NCI-H2171 treated with DMSO at 0.1 percent for 48 hours (cell line): ENCODE measurements at regions not wholly inside any gene's neighbourhood (a gene's known extent, or its start where the extent isn't known, plus 50 kb on each side); places are given as distances from the start of the nearest gene placed in this dataset.

Experiments used
- DNase-seq: peaks from one replicate; lab custom pipeline; 2025; lab: John Stamatoyannopoulos, UW

DNA sequence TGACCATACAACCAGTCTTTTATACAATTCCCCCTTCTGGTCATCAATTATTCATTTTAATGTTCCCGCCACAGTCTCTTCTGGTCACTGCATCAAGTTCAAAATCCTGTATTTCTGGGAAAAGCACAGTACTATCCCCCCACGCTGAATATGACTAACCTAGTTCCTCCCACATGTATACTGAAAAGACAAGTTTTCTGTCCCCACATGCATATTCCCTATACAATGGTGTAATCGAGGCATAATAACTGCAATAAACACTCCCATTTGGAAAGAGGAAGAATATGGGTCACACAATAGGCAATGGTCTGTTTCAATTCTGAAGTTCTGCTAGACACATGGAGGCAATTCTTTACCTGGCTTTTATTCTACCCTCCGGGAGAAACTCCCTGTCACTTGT is 344.9 kb downstream of the EFNA5 start:
- DNase-seq: no peak

DNA sequence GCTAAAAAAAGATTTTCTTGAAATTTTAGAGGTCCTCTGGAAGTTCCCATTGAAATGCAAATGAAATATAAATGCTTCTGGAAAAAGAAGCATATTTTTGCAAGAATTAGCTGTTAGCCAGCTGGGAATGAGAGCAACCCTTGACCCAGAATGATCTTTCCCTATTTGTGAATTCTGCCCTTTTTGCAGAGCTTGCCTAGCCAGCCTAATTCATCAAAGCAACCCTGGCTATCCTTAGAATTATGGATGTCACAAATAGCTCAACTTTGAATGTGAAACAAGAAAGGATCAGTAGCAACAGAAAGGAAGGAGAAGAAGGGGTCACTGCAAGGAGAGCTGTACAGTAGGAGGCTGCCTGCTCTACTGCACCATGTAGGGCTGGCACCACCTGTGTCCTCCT is 345.9 kb downstream of the EFNA5 start:
- DNase-seq: no peak

DNA sequence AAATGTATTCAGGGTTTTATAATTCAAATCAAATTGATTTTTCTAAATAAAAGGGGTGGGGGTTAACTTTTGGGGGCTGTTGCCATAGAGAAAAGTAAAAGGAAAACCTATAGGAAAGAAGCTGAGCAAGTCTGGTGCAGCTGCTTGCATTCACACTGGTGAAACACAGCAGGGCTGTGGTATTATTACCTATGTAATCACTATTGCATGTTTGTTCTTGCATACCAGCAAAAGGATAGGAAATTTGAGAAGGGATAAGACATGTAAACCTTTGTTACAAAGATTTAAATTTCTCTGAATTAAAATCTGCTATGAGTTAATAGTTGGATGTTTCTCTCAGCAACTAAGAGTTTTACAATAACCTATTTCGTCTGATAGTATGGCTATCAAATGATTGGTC is 346.7 kb downstream of the EFNA5 start:
- DNase-seq: peak; percentile 44

DNA sequence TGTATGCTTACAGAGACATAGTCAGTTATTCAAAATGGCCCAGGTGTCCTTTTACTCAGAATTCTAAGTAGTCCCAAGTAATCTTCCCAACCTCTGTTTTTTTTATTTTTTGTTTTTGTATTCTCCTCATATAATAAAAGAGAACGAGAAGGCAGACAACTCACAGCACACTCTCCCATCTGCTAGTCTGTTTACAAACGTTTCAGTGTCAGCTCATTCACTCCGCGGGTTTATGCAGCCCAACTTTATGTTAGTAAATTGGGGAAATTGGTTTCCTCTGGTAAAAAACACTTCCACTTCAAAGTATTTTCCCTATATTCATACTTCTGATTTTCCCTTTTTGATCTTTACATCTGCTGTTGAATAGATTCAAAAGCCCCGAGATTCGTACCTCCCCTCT is 347.2 kb downstream of the EFNA5 start:
- peak; percentile 19 for DNase-seq

DNA sequence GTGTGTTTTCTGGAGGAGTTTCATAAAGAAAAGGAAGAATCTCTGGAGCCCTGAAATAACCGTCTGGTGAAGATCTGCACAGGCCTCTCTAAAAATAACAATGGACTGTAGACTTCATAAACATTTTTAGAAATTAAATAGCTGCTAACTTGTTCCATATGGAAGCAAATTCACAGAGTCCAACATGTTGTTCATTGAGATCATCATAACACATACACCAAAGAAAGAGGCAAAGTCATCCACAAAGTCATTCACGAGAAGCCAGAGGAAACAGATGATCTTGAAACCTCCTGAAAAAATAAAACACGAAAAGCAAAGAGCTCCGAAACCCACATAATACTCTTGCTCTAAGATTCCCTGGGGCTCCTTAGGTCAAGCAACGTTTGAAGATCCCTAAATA is 347.8 kb downstream of the EFNA5 start:
- no peak for DNase-seq

DNA sequence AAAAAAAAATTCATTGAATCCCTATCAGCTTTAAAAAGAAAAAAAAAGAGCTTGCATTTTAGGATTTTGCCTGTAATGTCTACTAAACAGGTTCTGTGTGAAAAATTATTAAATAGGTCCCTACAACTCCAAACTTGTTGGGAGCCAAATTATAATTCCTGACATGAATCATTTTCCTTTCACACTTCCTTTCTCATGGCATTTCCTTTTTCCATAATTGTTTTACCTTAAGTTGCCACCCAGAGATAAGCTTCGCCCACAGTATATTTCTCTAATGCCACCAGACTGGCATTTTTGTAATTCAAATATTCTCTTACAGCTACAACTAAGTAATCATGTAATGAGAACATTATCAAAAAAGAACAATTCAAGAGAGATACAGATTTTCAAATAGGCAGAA is 348.8 kb downstream of the EFNA5 start:
- DNase-seq: no peak

DNA sequence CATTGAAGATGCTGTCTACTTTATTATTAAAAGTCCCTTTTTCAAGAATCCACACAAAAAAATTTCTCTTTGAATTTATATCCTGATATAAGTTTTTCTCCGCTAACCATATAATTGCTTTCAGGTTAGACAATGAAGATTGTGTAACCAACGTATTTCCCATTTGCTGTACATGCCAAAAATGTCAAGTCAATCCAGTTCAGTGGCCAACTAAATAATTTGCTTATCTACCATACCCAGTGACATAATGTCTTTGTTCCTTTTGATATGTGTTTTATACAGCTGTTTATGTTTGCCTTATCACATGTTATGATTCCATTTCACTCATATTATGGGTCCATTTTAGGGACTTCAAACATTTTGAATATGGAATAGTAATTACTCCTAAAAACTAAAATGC is 349.9 kb downstream of the EFNA5 start:
- DNase-seq: no peak

DNA sequence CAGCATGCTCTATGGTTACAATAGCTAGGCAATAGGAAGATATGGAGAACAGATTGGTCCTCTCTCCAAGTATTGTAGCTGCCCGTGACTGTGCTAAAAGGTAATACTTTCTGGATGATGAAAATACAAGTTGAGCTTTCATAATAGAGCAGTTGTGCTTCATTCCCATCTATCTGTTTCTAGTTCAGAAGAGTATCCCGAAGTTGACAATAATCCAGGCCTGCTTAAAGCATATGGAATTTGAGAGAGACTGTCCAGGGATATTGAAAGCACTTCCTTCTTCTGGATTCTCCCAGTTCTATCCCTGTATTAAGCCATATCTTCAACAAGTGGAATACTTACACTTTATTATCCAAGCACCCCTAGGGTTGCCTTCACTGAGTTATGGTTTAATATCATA is 350.4 kb downstream of the EFNA5 start:
- DNase-seq: no peak

DNA sequence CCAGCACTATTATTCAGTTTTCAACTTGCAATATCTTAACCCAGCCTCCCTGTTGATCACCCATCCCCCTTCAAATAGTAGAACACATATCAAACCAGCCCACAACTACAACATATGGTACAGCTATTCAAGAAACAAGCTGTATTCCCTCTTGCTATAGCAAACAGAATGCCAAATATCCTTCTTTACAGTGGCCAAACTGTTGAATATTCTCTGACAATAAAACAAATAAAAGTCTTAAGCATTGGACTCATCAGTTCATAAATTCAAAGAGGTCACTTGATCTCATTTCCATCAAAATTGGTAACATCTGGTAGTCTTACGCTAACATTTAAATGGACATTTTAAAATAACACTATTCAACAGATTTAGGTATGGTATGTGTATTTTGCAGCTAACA is 350.8 kb downstream of the EFNA5 start:
- no peak for DNase-seq

DNA sequence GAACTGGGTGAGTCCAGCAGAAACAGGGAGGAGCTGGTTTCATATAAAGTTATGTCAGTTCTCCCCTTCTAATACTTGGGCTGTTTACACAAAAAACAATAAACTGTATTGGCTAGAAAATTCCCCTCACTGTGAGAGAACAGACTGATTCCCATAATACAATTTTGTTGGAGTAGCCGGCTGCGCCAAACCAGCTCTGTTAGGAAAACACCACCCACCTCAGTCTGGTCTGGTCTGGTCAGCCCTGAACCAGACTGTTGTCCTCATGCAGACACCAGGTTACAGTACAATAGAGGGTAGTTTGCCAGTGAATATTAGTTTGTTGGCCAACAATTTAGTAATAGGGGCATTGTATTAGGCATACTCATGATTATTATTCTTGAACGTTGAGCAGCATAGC is 356.4 kb downstream of the EFNA5 start:
- DNase-seq: no peak

DNA sequence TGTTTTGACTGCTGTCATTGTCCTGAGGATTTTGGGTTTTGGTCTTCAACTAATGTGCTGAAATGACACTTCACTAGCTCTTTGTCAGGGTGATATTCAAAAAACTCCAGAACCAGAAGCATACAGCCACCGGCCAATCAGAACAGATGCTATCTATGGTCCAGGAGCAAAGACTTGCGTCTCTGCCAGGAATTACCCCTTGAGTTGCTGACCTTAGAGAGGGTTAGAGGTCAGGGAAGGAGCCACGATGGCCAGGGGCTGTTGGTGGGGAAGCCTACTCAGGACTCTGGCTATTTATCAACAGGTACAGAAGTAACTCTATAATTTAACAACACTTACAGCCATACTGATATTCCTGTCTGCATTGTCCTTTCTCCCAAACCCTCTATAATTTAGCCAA is 356.8 kb downstream of the EFNA5 start:
- no peak for DNase-seq

DNA sequence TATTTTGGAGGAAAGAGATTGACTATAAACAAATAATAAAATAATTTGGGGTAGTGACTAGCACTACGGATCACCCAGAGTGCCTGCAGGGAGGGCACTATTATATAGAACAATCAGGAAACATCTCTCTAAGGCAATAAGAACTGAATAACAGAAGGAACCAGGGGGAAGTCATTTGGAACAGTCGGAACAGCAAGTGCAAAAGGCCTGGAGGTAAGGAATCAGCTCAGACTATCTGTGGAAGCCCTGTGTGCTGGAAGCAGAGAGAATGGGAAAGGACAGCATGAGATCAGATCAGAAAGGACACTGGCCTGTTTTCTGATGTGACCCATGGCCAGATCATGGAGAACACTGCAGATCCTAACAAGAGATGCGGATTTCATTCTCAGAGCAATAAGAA is 357.6 kb downstream of the EFNA5 start:
- DNase-seq: no peak

DNA sequence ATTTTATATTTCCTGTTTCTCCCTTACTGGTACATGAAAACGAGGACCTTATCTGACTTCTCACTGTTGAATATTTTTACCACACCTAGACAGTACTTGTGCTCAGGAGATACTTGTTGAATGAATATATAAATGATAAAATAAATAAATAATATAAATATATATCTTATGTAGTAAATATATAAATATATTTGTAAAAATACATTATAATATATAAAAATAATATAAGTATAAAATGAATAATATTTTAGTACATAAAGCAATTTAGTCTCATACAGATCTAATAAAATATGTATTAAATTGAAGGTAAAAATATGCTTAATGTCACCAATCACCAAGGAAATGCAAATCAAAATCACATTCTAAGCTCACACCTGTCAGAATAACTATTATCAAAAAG is 360.6 kb downstream of the EFNA5 start:
- no peak for DNase-seq

DNA sequence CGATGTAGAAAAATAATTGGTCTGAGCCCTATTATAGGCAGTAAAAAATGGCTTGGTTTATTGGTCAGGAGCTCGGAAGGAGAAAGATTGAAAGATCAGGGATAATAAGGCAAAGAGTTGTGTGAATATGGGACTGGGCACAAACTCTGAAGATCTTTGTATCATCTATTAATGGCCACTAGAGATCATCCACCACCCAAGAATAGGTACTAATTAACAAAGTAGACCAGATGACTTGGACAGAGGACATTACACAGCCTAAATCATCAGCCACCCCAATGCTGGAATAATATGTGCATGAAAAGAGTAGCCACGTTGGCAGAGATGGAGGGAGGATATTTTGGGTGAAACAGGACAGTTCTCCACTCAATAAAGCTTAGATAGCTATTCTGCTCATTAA is 364.1 kb downstream of the EFNA5 start:
- DNase-seq: no peak

DNA sequence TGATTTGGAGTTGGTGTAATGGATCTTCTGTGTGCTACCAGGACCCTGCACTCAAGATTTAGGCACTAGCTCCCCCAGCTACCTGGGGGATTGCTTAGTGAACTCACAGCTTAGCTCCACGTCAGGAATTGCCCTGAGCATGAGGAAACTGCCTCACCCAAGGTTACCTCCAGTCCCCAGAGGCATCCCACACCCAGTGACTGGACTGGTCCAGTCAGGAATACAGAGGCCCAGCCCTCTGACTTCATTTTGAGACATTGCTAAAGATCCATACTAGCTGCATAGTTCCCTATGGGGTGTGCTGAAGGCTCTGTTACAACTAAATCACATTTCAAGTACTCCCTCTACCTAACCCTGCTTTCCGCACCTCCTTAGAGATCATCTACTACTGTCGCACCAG is 364.7 kb downstream of the EFNA5 start:
- no peak for DNase-seq

DNA sequence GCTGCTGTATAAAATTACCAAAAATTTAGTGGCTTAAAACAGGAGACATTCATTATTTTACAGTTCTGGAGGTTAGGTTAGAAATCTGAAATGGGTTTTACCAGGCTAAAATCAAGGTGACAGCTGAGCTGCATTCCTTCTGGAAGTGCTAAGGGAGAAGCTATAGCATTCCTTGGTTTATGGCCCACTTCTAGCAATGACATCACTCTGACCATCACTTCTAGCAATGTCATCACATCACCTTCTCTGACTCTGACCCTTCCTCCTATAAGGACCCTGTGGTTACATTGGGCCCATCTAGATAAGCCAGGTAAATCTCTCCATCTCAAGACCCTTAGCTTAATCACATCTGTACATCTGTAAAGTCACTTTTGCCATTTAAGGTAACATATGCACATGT is 366.1 kb downstream of the EFNA5 start:
- no peak for DNase-seq

DNA sequence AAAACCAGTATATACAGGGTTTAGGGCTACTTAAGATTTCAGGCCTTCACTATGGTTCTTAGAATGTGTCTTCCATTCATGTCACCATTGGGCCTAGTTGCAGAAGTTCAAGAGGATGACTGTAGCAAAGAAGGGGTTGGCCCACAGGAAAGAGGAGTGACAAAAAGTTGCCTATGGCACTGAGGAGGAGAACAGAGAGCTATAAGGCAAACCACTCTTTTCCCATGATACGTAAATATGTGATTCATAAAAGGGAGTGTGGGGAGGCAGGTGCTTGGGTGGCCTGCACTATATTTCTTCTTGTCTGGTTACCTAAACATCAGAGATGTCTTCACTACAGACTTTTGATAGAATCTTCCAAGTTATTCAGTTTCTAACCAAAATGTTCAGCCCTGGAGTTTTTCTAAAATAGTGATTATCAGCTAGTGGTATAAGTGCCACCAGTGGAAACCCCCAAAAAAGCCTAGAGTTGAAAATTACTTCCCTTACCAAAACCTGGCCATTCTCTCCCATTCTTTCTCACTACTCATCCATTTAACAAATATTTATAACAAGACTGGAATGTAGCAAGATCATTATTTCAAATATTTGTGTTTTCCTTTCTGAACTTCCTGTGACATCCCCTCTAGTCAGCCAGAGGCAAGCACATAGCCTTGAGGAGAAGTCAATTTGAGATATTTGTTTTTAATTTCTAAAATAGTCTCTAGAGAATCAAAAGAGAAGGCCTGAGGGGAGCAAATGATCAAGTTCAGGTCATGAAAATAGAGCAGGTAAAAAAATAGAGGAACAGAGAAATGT is 367.4 kb downstream of the EFNA5 start:
- no peak for DNase-seq

DNA sequence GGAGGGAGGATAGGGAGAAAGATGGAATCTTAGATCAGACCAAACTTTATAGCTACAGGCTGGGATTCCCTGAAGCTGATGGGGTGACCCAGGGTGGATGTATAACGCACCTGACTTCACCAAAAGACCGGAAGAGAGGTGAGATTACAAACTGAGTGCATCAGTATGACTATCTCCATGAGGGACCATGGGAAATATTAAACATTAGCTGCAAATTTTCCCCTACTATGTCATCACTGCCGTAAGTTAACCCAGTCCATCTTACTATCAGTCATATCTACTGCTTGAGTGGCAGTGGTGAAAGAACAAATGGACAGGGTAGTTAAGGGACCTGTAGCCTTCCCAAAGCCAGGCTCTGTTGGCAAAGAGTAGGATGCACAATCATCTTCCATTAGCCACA is 368.3 kb downstream of the EFNA5 start:
- no peak for DNase-seq

DNA sequence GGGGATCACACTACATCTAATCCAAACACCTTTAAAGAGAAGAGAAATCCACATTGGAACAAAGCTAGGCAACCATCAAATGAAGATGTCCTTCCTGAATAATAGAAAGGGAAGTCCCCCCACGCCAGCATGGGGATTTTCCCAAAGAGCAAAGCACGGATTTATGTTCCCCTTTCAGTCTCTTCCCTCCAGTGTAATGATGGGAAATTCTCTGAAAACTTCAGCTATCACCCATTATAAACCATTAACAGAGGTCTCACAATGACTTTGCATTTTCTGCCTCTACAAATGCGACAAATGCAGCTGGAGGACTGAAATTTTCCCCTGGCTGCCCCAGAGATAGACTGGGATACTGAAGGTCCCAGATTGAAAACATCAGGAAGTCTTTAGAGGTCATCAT is 368.7 kb downstream of the EFNA5 start:
- no peak for DNase-seq

DNA sequence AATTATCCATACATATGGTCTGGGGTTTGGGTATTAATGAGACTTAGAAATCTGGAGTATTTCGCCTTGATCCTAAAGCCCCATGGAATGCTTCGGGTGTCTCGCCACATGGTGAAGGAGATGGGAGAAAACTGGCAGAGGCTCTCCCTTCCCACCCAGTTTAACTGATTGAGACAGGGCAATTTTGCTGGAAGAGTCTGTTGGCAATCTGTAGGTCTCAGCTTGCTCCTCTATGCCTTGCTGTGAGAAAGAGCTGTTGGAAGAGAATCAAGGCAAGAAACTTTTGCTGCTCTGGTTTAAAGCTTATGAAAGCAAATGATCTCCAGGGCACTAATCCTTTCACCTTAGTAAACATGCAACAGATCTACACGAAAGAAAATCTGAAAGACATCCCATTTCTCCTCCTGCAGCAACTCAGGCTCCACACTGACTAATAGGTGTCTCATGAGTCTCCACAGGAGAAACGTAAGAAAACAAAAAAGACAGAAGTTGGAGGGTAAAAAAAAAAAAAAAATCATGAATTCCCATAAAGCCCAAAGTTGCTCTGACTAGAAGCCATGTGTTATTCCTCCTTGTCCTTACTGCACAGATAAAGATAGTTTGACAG is 369.9 kb downstream of the EFNA5 start:
- no peak for DNase-seq

DNA sequence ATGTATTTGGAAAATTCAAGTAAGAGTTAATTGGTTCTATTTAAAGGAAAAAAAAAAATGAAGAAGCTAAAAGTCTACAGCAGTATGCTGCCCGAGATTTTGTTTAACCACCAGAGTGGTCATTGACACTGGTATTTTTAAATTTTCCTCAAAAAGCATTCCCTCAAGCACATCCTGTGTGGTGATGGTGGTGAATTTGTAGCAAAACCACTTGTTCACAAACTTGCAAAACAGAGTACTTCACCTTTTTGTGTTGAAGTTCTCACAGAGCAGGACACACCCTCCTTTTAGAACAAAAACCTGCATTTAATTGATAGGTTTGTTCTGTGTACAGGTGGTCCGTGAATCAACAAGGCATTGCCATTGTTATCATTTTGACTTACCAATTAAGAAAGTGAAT is 374.2 kb downstream of the EFNA5 start:
- DNase-seq: no peak

DNA sequence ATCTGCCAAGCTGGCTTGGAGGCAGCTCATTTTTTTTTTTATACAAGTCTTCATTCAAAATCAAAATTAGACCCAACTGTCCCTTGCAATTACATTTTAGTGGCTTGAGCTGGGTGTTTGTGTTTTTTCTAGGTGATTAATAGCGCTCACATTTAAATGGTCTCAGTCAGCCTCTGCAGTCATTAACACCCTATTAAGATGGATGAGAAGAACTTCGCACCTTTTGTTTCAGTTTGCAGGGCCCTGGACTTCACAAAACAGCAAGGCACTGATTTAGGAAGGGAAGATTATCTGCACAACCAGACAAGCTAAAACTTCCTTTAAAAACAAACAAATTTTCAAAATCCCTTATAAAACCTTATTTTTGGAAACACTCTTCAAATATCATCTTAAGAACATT is 374.8 kb downstream of the EFNA5 start:
- no peak for DNase-seq

DNA sequence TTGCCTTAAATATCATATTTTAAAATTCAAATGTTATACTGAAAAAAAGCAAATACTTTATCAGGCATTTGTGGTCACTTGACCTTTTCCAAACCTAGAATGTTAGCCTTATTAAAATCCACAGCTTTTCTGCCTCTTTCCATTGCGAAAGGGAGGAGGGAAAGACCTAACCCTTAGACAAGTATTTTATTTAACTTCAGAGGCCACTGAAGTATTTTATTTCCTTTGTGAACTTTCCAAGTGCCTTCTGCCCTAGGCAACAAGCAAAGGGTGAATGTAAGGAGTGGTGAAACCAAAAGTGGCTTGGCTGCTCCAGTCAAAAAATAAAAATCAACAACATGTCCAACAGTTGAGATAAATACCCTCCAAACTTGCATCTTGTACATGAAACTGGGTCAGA is 376.1 kb downstream of the EFNA5 start:
- no peak for DNase-seq

DNA sequence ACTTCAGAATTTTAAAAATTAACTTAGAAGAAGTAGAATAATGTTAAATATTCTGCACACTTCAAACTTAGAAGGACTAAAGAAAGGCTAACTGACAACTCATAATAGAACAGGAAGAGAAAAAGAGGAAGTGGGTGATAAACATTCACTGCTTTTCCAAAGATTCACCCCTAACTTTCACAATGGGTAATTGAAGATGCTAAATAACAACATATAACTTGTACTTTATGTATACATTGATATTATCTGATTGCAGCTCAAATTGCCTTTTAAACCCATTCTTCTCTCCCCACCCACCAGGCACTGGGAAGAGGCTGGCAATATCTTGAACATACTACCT is 376.6 kb downstream of the EFNA5 start:
- DNase-seq: no peak
